PC-3 (cell line): ENCODE measurements at regions not wholly inside any gene's neighbourhood (a gene's known extent, or its start where the extent isn't known, plus 50 kb on each side); places are given as distances from the start of the nearest gene placed in this dataset.

Experiments
- ATAC-seq: fragments of 200-7000 bp; cut with Tn5 transposase; 2 replicates; pipeline ENCODE4 v1.9.1; 2020; ENCODE audit warnings: mild to moderate bottlenecking, moderate library complexity
- BruUV-seq: library from RNA; stranded (reverse); fragments of 400-500 nt; replicated peaks from 2 replicates; lab custom pipeline; 2021; lab: Mats Ljungman, UMichigan
- CTCF ChIA-PET: fragments of 300-600 bp; sonication (Branson Sonifier 250); formaldehyde crosslinking; loops from one replicate; lab custom pipeline; 2022; ENCODE audit warnings: antibody characterized with exemption; lab: Charles Lee
- POLR2A ChIA-PET: fragments of 300-600 bp; sonication (Branson Sonifier 250); formaldehyde crosslinking; loops from one replicate; lab custom pipeline; 2022; ENCODE audit warnings: antibody characterized with exemption; ENCODE audit not compliant: unreplicated experiment; lab: Charles Lee
- DNase-seq: peaks from one replicate; pipeline ENCODE4 v3.0.0-alpha.2; 2015
- H2AFZ ChIP-seq: fragments of 300-600 bp; sonication (generic); 2 replicates; pipeline ENCODE4 v1.6.0; 2016; ENCODE audit warnings: antibody characterized with exemption, low read length
- H3F3A ChIP-seq: fragments of 300-600 bp; sonication (generic); one replicate; pipeline ENCODE4 v1.6.0; 2017; ENCODE audit warnings: antibody characterized with exemption, low read length, control low read depth, mild to moderate bottlenecking; ENCODE audit not compliant: unreplicated experiment
- H3K27ac ChIP-seq: fragments of 300-600 bp; sonication (generic); 2 replicates; pipeline ENCODE4 v1.5.1; 2016; ENCODE audit warnings: mild to moderate bottlenecking, low read length
- H3K27me3 ChIP-seq: fragments of 300-600 bp; sonication (generic); 2 replicates; pipeline ENCODE4 v1.6.1; 2016; ENCODE audit warnings: low read length, mixed read lengths
- H3K36me3 ChIP-seq: fragments of 300-600 bp; sonication (generic); 2 replicates; pipeline ENCODE4 v1.6.1; 2016; ENCODE audit warnings: low read depth, mixed run types, low read length, mixed read lengths
- H3K4me1 ChIP-seq: fragments of 300-600 bp; sonication (generic); 2 replicates; pipeline ENCODE4 v1.5.1; 2016; ENCODE audit warnings: low read length; ENCODE audit not compliant: insufficient read depth
- H3K4me2 ChIP-seq: fragments of 300-600 bp; sonication (generic); 2 replicates; pipeline ENCODE4 v1.6.0; 2016; ENCODE audit warnings: low read length
- H3K4me3 ChIP-seq: fragments of 300-600 bp; sonication (generic); 2 replicates; pipeline ENCODE4 v1.5.1; 2016; ENCODE audit warnings: mild to moderate bottlenecking, low read length, mixed read lengths
- H3K79me2 ChIP-seq: fragments of 300-600 bp; sonication (generic); 2 replicates; pipeline ENCODE4 v1.6.1; 2017; ENCODE audit warnings: low read length, mixed read lengths
- H3K9ac ChIP-seq: fragments of 300-600 bp; sonication (generic); 2 replicates; pipeline ENCODE4 v1.6.0; 2016; ENCODE audit warnings: mild to moderate bottlenecking, low read length
- H3K9me2 ChIP-seq: fragments of 300-600 bp; sonication (generic); replicated peaks from 2 replicates; pipeline ENCODE4 v1.6.1; 2016; ENCODE audit warnings: mixed run types, low read length, mixed read lengths
- H3K9me3 ChIP-seq: fragments of 300-600 bp; sonication (generic); 2 replicates; pipeline ENCODE4 v1.6.1; 2016; ENCODE audit warnings: low read length, mixed read lengths
- H4K20me1 ChIP-seq: fragments of 300-600 bp; sonication (generic); 2 replicates; pipeline ENCODE4 v1.6.1; 2016; ENCODE audit warnings: low read length, mixed read lengths
- CTCF ChIP-seq: fragments of 300-600 bp; sonication (generic); conservative IDR thresholded peaks from 2 replicates; pipeline ENCODE4 v1.5.1; 2017; ENCODE audit warnings: antibody characterized with exemption, low read depth, mild to moderate bottlenecking, low read length
- EZH2 ChIP-seq: fragments of 300-600 bp; sonication (generic); IDR thresholded peaks from one replicate; pipeline ENCODE4 v1.6.1; 2017; ENCODE audit warnings: antibody characterized with exemption, mild to moderate bottlenecking, low read length; ENCODE audit not compliant: unreplicated experiment
- EZH2phosphoT487 ChIP-seq: fragments of 300-600 bp; sonication (generic); IDR thresholded peaks from 2 replicates; pipeline ENCODE4 v1.6.1; 2018; ENCODE audit warnings: mild to moderate bottlenecking, antibody characterized with exemption, low read length, borderline replicate concordance
- intact Hi-C: fragments of 100-400 bp; cut with micrococcal nuclease; formaldehyde crosslinking; loops from 2 replicates; pipeline ENCODE4 v1.9.0; 2023

- Histone ChIP-seq H3K27ac (no peak overlapping the region), H3K9me2 (no peaks in the 10 kb centered on the region), H3K27me3 (no peaks in the 10 kb centered on the region), H3K9ac (no peak overlapping the region), H3K4me1 (no peaks in the 10 kb centered on the region), H3K9me3 (no peaks in the 10 kb centered on the region), H3K4me3 (no peak overlapping the region), H4K20me1 (no peaks in the 10 kb centered on the region), H3K36me3 (no peaks in the 10 kb centered on the region), H3K79me2 (no peaks in the 10 kb centered on the region), H3K4me2 (no peak overlapping the region), H3F3A (no peaks in the 10 kb centered on the region), H2AFZ (no peak overlapping the region)
- TF ChIP-seq EZH2phosphoT487 (no peak), CTCF (no peak)
- intact Hi-C loops = no loop called here
- ChIA-PET POLR2A (no interaction called here), CTCF (no interaction called here)
- DNase-seq (no peak), ATAC-seq (no peak)
- no TSS peak for BruUV-seq
Measured at GRCh38 chr16:85479972-85480726, 133.0 kb upstream of the GSE1 start.

GRCh38 chr16:85480727-85481101 is 132.4 kb upstream of the GSE1 start:
- H3K27ac ChIP-seq = no peak overlapping the region
- no peak overlapping the region for H3K4me2 ChIP-seq
- no peak overlapping the region for H2AFZ ChIP-seq
- no peak overlapping the region for H3K9ac ChIP-seq
- no peaks in the 10 kb centered on the region for H3K36me3 ChIP-seq
- no peak overlapping the region for H3K4me3 ChIP-seq
- H3K9me2 ChIP-seq = no peaks in the 10 kb centered on the region
- ChIA-PET POLR2A (no interaction called here), CTCF (no interaction called here)
- intact Hi-C loops = no loop called here
- H3K79me2 ChIP-seq = no peaks in the 10 kb centered on the region
- H4K20me1 ChIP-seq = no peaks in the 10 kb centered on the region
- H3K9me3 ChIP-seq = no peaks in the 10 kb centered on the region
- no peaks in the 10 kb centered on the region for H3F3A ChIP-seq
- TF ChIP-seq CTCF = no peak
- no peak for TF ChIP-seq EZH2
- no peak for TF ChIP-seq EZH2phosphoT487
- ATAC-seq (no peak), DNase-seq (no peak)
- H3K4me1 ChIP-seq = no peaks in the 10 kb centered on the region
- no peaks in the 10 kb centered on the region for H3K27me3 ChIP-seq
- BruUV-seq = no TSS peak

GRCh38 chr16:85481206-85481605 is 131.9 kb upstream of the GSE1 start:
- no peak overlapping the region for H3K4me3 ChIP-seq
- POLR2A ChIA-PET = no interaction called here
- H4K20me1 ChIP-seq = no peaks in the 10 kb centered on the region

More at GRCh38 chr16:85481206-85481605, 131.9 kb upstream of the GSE1 start:
- H3K4me1 ChIP-seq = no peaks in the 10 kb centered on the region
- no peaks in the 10 kb centered on the region for H3F3A ChIP-seq
- no peaks in the 10 kb centered on the region for H3K79me2 ChIP-seq
- no peaks in the 10 kb centered on the region for H3K36me3 ChIP-seq
- BruUV-seq = no TSS peak
- intact Hi-C loops = no loop called here
- CTCF ChIA-PET = no interaction called here
- H3K9ac ChIP-seq = no peak overlapping the region
- H2AFZ ChIP-seq = no peak overlapping the region
- ATAC-seq (no peak), DNase-seq (no peak)
- H3K27me3 ChIP-seq = no peaks in the 10 kb centered on the region
- H3K9me2 ChIP-seq = no peaks in the 10 kb centered on the region
- H3K9me3 ChIP-seq = no peaks in the 10 kb centered on the region
- TF ChIP-seq EZH2phosphoT487 (no peak), EZH2 (no peak), CTCF (no peak)
- H3K4me2 ChIP-seq = no peak overlapping the region
- H3K27ac ChIP-seq = no peak overlapping the region
